SK-N-SH (cell line): ENCODE measurements at regions not wholly inside any gene's neighbourhood (a gene's known extent, or its start where the extent isn't known, plus 50 kb on each side); places are given as distances from the start of the nearest gene placed in this dataset.

Source experiments
- CTCF ChIA-PET: fragments of 300-600, 350-600 bp; formaldehyde crosslinking; extraction: SDS; loops from one replicate; lab custom pipeline; 2021; lab: Yijun Ruan, JAX
- POLR2A ChIA-PET: fragments of 350-600 bp; sonication (Branson Sonifier 250); formaldehyde crosslinking; extraction: SDS; loops from one replicate; lab custom pipeline; 2020; ENCODE audit warnings: antibody characterized with exemption, inconsistent platforms; lab: Yijun Ruan, JAX
- DNase-seq: peaks from one replicate; pipeline ENCODE4 v3.0.0; 2012
- H2AFZ ChIP-seq: fragments of 200-600 bp; sonication (generic); 2 replicates; pipeline ENCODE4 v1.8.1; 2016; ENCODE audit warnings: antibody characterized with exemption, mild to moderate bottlenecking, low read depth
- H3F3A ChIP-seq: fragments of 200-600 bp; sonication (generic); replicated peaks from 2 replicates; pipeline ENCODE3; 2016; ENCODE audit warnings: antibody characterized with exemption, mild to moderate bottlenecking; ENCODE audit not compliant: insufficient read depth
- H3K27ac ChIP-seq, 2 experiments: fragments of 200-500 bp in 1 of 2; fragments of 200-600 bp in 1 of 2; sonication (Bioruptor generic) in 1 of 2; sonication (generic), shearing (Covaris generic) in 1 of 2; 2 replicates each; pipeline versions ENCODE4 v1.5.1 to v1.6.1; 2014 to 2016; ENCODE audit warnings: low read depth in 2 of 2, inconsistent platforms in 1 of 2, low read length in 1 of 2, mild to moderate bottlenecking in 1 of 2, mixed read lengths in 1 of 2
- H3K27me3 ChIP-seq: fragments of 200-600 bp; sonication (generic), shearing (Covaris generic); 2 replicates; pipeline ENCODE4 v1.6.1; 2016; ENCODE audit warnings: mixed run types; ENCODE audit not compliant: insufficient read depth
- H3K36me3 ChIP-seq, 2 experiments: fragments of 200-500 bp in 1 of 2; fragments of 200-600 bp in 1 of 2; sonication (Bioruptor generic) in 1 of 2; sonication (generic) in 1 of 2; replicated peaks in 1 of 2; 2 replicates each; pipeline versions ENCODE3 to v1.5.1; 2014 to 2016; ENCODE audit warnings: low read length in 1 of 2, mild to moderate bottlenecking in 1 of 2; ENCODE audit not compliant: insufficient read depth in 2 of 2, control insufficient read depth in 1 of 2
- H3K4me1 ChIP-seq, 2 experiments: fragments of 200-500 bp in 1 of 2; fragments of 200-600 bp in 1 of 2; sonication (Bioruptor generic) in 1 of 2; sonication (generic), shearing (Covaris generic) in 1 of 2; 2 replicates each; pipeline versions ENCODE4 v1.5.1 to v1.6.1; 2014 to 2016; ENCODE audit warnings: low read depth in 1 of 2, low read length in 1 of 2, mixed run types in 1 of 2; ENCODE audit not compliant: insufficient read depth in 2 of 2, control insufficient read depth in 1 of 2
- H3K4me2 ChIP-seq: fragments of 200-600 bp; sonication (generic), shearing (Covaris generic); 2 replicates; pipeline ENCODE4 v1.6.1; 2017; ENCODE audit warnings: mixed run types
- H3K4me3 ChIP-seq, 2 experiments: fragments of 200-500 bp in 1 of 2; fragments of 200-600 bp in 1 of 2; sonication (Bioruptor generic) in 1 of 2; sonication (generic), shearing (Covaris generic) in 1 of 2; 2 replicates each; pipeline versions ENCODE4 v1.5.1 to v1.8.1; 2014 to 2016; ENCODE audit warnings: low read depth in 2 of 2, inconsistent platforms in 1 of 2, low read length in 1 of 2, mild to moderate bottlenecking in 1 of 2, mixed read lengths in 1 of 2, moderate library complexity in 1 of 2
- H3K79me2 ChIP-seq: fragments of 200-600 bp; sonication (generic); 2 replicates; pipeline ENCODE4 v1.8.1; 2017; ENCODE audit warnings: mild to moderate bottlenecking; ENCODE audit not compliant: insufficient read depth
- H3K9ac ChIP-seq: fragments of 200-600 bp; sonication (generic); 2 replicates; pipeline ENCODE4 v1.6.1; 2017; ENCODE audit warnings: mixed run types
- H3K9me2 ChIP-seq: fragments of 200-600 bp; sonication (generic); 2 replicates; pipeline ENCODE4 v1.6.1; 2017; ENCODE audit warnings: mixed run types
- H3K9me3 ChIP-seq: fragments of 200-600 bp; sonication (generic); 2 replicates; pipeline ENCODE4 v1.6.1; 2017; ENCODE audit warnings: mixed run types, mild to moderate bottlenecking, moderate library complexity
- H4K20me1 ChIP-seq: fragments of 200-600 bp; sonication (generic); 2 replicates; pipeline ENCODE4 v1.6.1; 2017; ENCODE audit warnings: mild to moderate bottlenecking, mixed run types; ENCODE audit not compliant: insufficient read depth
- CHD2 ChIP-seq: fragments of 150-350 bp; IDR thresholded peaks from 2 replicates; pipeline ENCODE4 v1.6.1; 2018; ENCODE audit warnings: low read length; ENCODE audit not compliant: partially characterized antibody
- ELF1 ChIP-seq: IDR thresholded peaks from 2 replicates; pipeline ENCODE4 v1.4.0; 2012
- EP300 ChIP-seq, 2 experiments: IDR thresholded peaks; 2 replicates each; pipeline versions ENCODE4 v1.4.0 to v1.6.1; 2012; ENCODE audit warnings: borderline replicate concordance in 1 of 2, low read depth in 1 of 2, low read length in 1 of 2
- EZH2phosphoT487 ChIP-seq: fragments of 200-600 bp; sonication (generic); IDR thresholded peaks from 2 replicates; pipeline ENCODE4 v1.6.1; 2017; ENCODE audit warnings: low read depth, mixed run types, mild to moderate bottlenecking, antibody characterized with exemption, moderate library complexity, borderline replicate concordance
- FOSL2 ChIP-seq: IDR thresholded peaks from 2 replicates; pipeline ENCODE4 v1.4.0; 2012; ENCODE audit warnings: low read depth, mild to moderate bottlenecking, moderate library complexity, borderline replicate concordance
- FOXM1 ChIP-seq: IDR thresholded peaks from 2 replicates; pipeline ENCODE4 v1.4.0; 2012; ENCODE audit warnings: low read depth, mild to moderate bottlenecking
- GATA2 ChIP-seq: sonication (generic); formaldehyde crosslinking; IDR thresholded peaks from 2 replicates; pipeline ENCODE4 v1.5.0; 2020; ENCODE audit warnings: mild to moderate bottlenecking, missing genetic modification reagents
- IRF3 ChIP-seq: fragments of 150-350 bp; IDR thresholded peaks from 2 replicates; pipeline ENCODE4 v1.6.1; 2016; ENCODE audit warnings: mild to moderate bottlenecking, low read depth, low read length
- MAX ChIP-seq: IDR thresholded peaks from 2 replicates; pipeline ENCODE4 v1.4.0; 2012; ENCODE audit warnings: low read depth
- MXI1 ChIP-seq: IDR thresholded peaks from 2 replicates; pipeline ENCODE4 v1.6.1; 2012; ENCODE audit warnings: mild to moderate bottlenecking, low read depth, low read length, improper control_type of control experiment
- NFIC ChIP-seq: IDR thresholded peaks from 2 replicates; pipeline ENCODE4 v1.4.0; 2012; ENCODE audit warnings: borderline replicate concordance
- PBX3 ChIP-seq: IDR thresholded peaks from 2 replicates; pipeline ENCODE4; 2012
- POLR2AphosphoS5 ChIP-seq: IDR thresholded peaks from 2 replicates; pipeline ENCODE4 v1.6.1; 2012; ENCODE audit warnings: low read depth, low read length
- RAD21 ChIP-seq: IDR thresholded peaks from 2 replicates; pipeline ENCODE4 v1.6.1; 2012; ENCODE audit warnings: mild to moderate bottlenecking, low read length
- REST ChIP-seq: IDR thresholded peaks from 2 replicates; pipeline ENCODE4 v1.6.1; 2012; ENCODE audit warnings: mild to moderate bottlenecking, low read depth, low read length, moderate library complexity
- RFX5 ChIP-seq: IDR thresholded peaks from 2 replicates; pipeline ENCODE4 v1.6.1; 2012; ENCODE audit warnings: mild to moderate bottlenecking, improper control_type of control experiment, low read length
- RXRA ChIP-seq: IDR thresholded peaks from 2 replicates; pipeline ENCODE4 v1.4.0; 2012; ENCODE audit warnings: low read depth, mild to moderate bottlenecking, borderline replicate concordance
- TAF1 ChIP-seq: IDR thresholded peaks from 2 replicates; pipeline ENCODE4 v1.6.1; 2012; ENCODE audit warnings: low read depth, mild to moderate bottlenecking, low read length, moderate library complexity, borderline replicate concordance
- TCF12 ChIP-seq: IDR thresholded peaks from 2 replicates; pipeline ENCODE4 v1.4.0; 2012
- USF2 ChIP-seq: fragments of 150-350 bp; IDR thresholded peaks from 2 replicates; pipeline ENCODE4 v1.6.1; 2017; ENCODE audit warnings: antibody characterized with exemption, low read length, low read depth, borderline replicate concordance
- WGBS: methylation state at CpG from one replicate; pipeline ENCODE4 v1.1.6; 2017; ENCODE audit warnings: low lambda C conversion rate; 5-methylcytosine and 5-hydroxymethylcytosine counted together

GRCh38 chr5:34562791-34563190 lies 93.3 kb upstream of the RAI14 start:
- Histone ChIP-seq H3K27ac (no peak overlapping the region), H4K20me1 (no peaks in the 10 kb centered on the region), H3F3A (no peaks in the 10 kb centered on the region), H3K9ac (no peak overlapping the region), H3K9me2 (no peaks in the 10 kb centered on the region), H3K4me2 (no peak overlapping the region), H2AFZ (no peak overlapping the region), H3K79me2 (no peaks in the 10 kb centered on the region), H3K9me3 (no peaks in the 10 kb centered on the region), H3K36me3 (no peaks in the 10 kb centered on the region), H3K27me3 (no peaks in the 10 kb centered on the region), H3K4me3 (no peak overlapping the region), H3K4me1 (peaks cover 0 to 12% of the 10 kb centered on the region in 2 experiments; a peak in 2 of 4 replicates)
- TF ChIP-seq MAX (no peak), PBX3 (no peak), IRF3 (no peak), USF2 (no peak), TAF1 (no peak), RFX5 (no peak), FOSL2 (no peak), FOXM1 (no peak)
- WGBS: 75% methylated on average over 4 of the region's 4 CpGs
- DNase-seq: no peak
- POLR2A ChIA-PET: no interaction called here
- CTCF ChIA-PET: no interaction called here

GRCh38 chr5:34563269-34563668 lies 92.9 kb upstream of the RAI14 start:
- peaks cover 0 to 12% of the 10 kb centered on the region in 2 experiments; a peak in 2 of 4 replicates for H3K4me1 ChIP-seq
- H3K36me3 ChIP-seq: no peaks in the 10 kb centered on the region
- H3K27ac ChIP-seq: peak overlapping the region in 1 of 2 experiments; percentile 37; a peak in 1 of 4 replicates
- no peaks in the 10 kb centered on the region for H3K9me3 ChIP-seq
- DNase-seq: no peak
- ChIA-PET POLR2A (no interaction called here), CTCF (no interaction called here)
- no peak overlapping the region for H3K4me3 ChIP-seq
- TF ChIP-seq GATA2 (CRISPR knock-in tag) (no peak), CHD2 (no peak), ELF1 (no peak), NFIC (no peak), FOSL2 (no peak), TCF12 (no peak), EP300 (IDR thresholded peaks at IDR 0.05; ENCODE audit: borderline replicate concordance in 1 of 2, low read depth in 1 of 2, low read length in 1 of 2) (no peak), RFX5 (no peak), RXRA (no peak), FOXM1 (no peak), MXI1 (no peak), POLR2AphosphoS5 (no peak), REST (no peak), RAD21 (no peak), EZH2phosphoT487 (no peak), USF2 (no peak)
- H3K4me2 ChIP-seq: peak overlapping the region; percentile 51; the same call in 1 of the 2 replicates
- H3K9me2 ChIP-seq: no peaks in the 10 kb centered on the region
- no peaks in the 10 kb centered on the region for H3F3A ChIP-seq
- 85% methylated on average over 6 of the region's 6 CpGs for WGBS
- H3K27me3 ChIP-seq: no peaks in the 10 kb centered on the region
- peak overlapping the region; percentile 62; the same call in 1 of the 2 replicates for H2AFZ ChIP-seq
- no peaks in the 10 kb centered on the region for H3K79me2 ChIP-seq
- no peaks in the 10 kb centered on the region for H4K20me1 ChIP-seq
- H3K9ac ChIP-seq: no peak overlapping the region
